ENCODE measurements at regions not wholly inside any gene's neighbourhood (a gene's known extent, or its start where the extent isn't known, plus 50 kb on each side); places are given as distances from the start of the nearest gene placed in this dataset.
A peak's percentile ranks its signal among the peaks of the same experiment; 100 is the strongest.

- TF ChIP-seq, protein P1, sequence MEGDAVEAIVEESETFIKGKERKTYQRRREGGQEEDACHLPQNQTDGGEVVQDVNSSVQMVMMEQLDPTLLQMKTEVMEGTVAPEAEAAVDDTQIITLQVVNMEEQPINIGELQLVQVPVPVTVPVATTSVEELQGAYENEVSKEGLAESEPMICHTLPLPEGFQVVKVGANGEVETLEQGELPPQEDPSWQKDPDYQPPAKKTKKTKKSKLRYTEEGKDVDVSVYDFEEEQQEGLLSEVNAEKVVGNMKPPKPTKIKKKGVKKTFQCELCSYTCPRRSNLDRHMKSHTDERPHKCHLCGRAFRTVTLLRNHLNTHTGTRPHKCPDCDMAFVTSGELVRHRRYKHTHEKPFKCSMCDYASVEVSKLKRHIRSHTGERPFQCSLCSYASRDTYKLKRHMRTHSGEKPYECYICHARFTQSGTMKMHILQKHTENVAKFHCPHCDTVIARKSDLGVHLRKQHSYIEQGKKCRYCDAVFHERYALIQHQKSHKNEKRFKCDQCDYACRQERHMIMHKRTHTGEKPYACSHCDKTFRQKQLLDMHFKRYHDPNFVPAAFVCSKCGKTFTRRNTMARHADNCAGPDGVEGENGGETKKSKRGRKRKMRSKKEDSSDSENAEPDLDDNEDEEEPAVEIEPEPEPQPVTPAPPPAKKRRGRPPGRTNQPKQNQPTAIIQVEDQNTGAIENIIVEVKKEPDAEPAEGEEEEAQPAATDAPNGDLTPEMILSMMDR (conservative IDR thresholded peaks at IDR 0.05 in 1 of 2, IDR thresholded peaks at IDR 0.05 in 1 of 2; ENCODE audit: low read depth in 1 of 2, low read length in 2 of 2), result no peak
- no peak for TF ChIP-seq EZH2 (IDR thresholded peaks at IDR 0.05; ENCODE audit: low read length, missing control alignments)
- Histone ChIP-seq H3K36me3 (ENCODE audit: control insufficient read depth, insufficient read depth, low read length) (no peaks in the 10 kb centered on the region), H3K4me2 (ENCODE audit: extremely low read depth, insufficient read depth, low read length) (no peak overlapping the region), H3K27me3 (ENCODE audit: control insufficient read depth, insufficient read depth, low read length) (no peaks in the 10 kb centered on the region), H3K4me1 (ENCODE audit: control insufficient read depth, extremely low read depth, insufficient read depth, low read length) (no peaks in the 10 kb centered on the region), H3K27ac (ENCODE audit: insufficient read depth, low read length) (no peak overlapping the region), H2AFZ (ENCODE audit: low read length) (no peak overlapping the region), H3K9ac (ENCODE audit: insufficient read depth, low read length) (no peak overlapping the region), H4K20me1 (ENCODE audit: control insufficient read depth, extremely low read depth, insufficient read depth, low read length) (no peaks in the 10 kb centered on the region), H3K9me3 (ENCODE audit: control insufficient read depth, insufficient read depth, low read depth, low read length) (no peaks in the 10 kb centered on the region), H3K4me3 (replicated peaks in 1 of 4; ENCODE audit: control extremely low read depth in 1 of 4, insufficient read depth in 1 of 4, low read depth in 3 of 4, low read length in 4 of 4) (no peak overlapping the region), H3K79me2 (ENCODE audit: control insufficient read depth, insufficient read depth, low read length) (no peaks in the 10 kb centered on the region)
- DNase-seq (ENCODE audit: low read depth in 2 of 2), result peak in 1 of 2 donors; percentile 12
Measured at GRCh38 chr3:144569651-144570050, 598.0 kb downstream of the DIPK2A start.

DNA sequence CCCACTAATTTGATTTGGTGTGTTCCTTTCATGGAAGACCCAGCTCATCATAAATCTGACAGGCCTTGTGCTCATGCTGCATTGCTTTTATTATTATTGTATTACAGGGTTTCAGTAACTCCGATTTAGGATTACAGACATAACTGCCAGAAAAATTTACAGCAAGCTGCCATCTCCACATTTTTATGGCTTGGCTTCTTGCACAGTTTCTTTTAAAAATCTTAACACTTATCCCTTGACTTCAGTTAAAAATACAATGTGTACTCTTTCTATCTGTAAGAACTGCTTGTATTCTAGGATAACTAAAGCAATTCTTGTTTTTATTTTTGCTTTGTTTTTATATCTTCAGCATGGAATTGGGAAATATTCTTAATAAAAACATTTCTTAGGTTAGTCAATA lies 612.2 kb downstream of the DIPK2A start:
- no peak for DNase-seq (ENCODE audit: low read depth in 2 of 2)

GRCh38 chr3:144585408-144585807 lies 613.8 kb downstream of the DIPK2A start:
- H3K36me3 ChIP-seq (ENCODE audit: control insufficient read depth, insufficient read depth, low read length), result no peaks in the 10 kb centered on the region
- no peaks in the 10 kb centered on the region for H3K27me3 ChIP-seq (ENCODE audit: control insufficient read depth, insufficient read depth, low read length)
- H3K79me2 ChIP-seq (ENCODE audit: control insufficient read depth, insufficient read depth, low read length), result no peaks in the 10 kb centered on the region
- H3K4me1 ChIP-seq (ENCODE audit: control insufficient read depth, extremely low read depth, insufficient read depth, low read length), result peaks cover 2% of the 10 kb centered on the region
- no peak overlapping the region for H3K27ac ChIP-seq (ENCODE audit: insufficient read depth, low read length)
- no peak overlapping the region for H3K4me3 ChIP-seq (replicated peaks in 1 of 4; ENCODE audit: control extremely low read depth in 1 of 4, insufficient read depth in 1 of 4, low read depth in 3 of 4, low read length in 4 of 4)
- H2AFZ ChIP-seq (ENCODE audit: low read length), result no peak overlapping the region
- H3K4me2 ChIP-seq (ENCODE audit: extremely low read depth, insufficient read depth, low read length), result no peak overlapping the region
- TF ChIP-seq EZH2 (IDR thresholded peaks at IDR 0.05; ENCODE audit: low read length, missing control alignments), result no peak
- TF ChIP-seq, protein P1 (conservative IDR thresholded peaks at IDR 0.05 in 1 of 2, IDR thresholded peaks at IDR 0.05 in 1 of 2; ENCODE audit: low read depth in 1 of 2, low read length in 2 of 2), result no peak
- no peaks in the 10 kb centered on the region for H3K9me3 ChIP-seq (ENCODE audit: control insufficient read depth, insufficient read depth, low read depth, low read length)
- no peak for DNase-seq (ENCODE audit: low read depth in 2 of 2)
- no peaks in the 10 kb centered on the region for H4K20me1 ChIP-seq (ENCODE audit: control insufficient read depth, extremely low read depth, insufficient read depth, low read length)
- no peak overlapping the region for H3K9ac ChIP-seq (ENCODE audit: insufficient read depth, low read length)

More for the DNA sequence above, 612.2 kb downstream of the DIPK2A start:
- TF ChIP-seq, protein P1 (conservative IDR thresholded peaks at IDR 0.05 in 1 of 2, IDR thresholded peaks at IDR 0.05 in 1 of 2; ENCODE audit: low read depth in 1 of 2, low read length in 2 of 2), result no peak
- TF ChIP-seq EZH2 (IDR thresholded peaks at IDR 0.05; ENCODE audit: low read length, missing control alignments), result no peak
- no peak overlapping the region for H2AFZ ChIP-seq (ENCODE audit: low read length)
- H3K79me2 ChIP-seq (ENCODE audit: control insufficient read depth, insufficient read depth, low read length), result no peaks in the 10 kb centered on the region
- no peak overlapping the region for H3K4me3 ChIP-seq (replicated peaks in 1 of 4; ENCODE audit: control extremely low read depth in 1 of 4, insufficient read depth in 1 of 4, low read depth in 3 of 4, low read length in 4 of 4)
- H4K20me1 ChIP-seq (ENCODE audit: control insufficient read depth, extremely low read depth, insufficient read depth, low read length), result no peaks in the 10 kb centered on the region
- H3K27me3 ChIP-seq (ENCODE audit: control insufficient read depth, insufficient read depth, low read length), result no peaks in the 10 kb centered on the region
- H3K27ac ChIP-seq (ENCODE audit: insufficient read depth, low read length), result no peak overlapping the region
- no peaks in the 10 kb centered on the region for H3K9me3 ChIP-seq (ENCODE audit: control insufficient read depth, insufficient read depth, low read depth, low read length)
- H3K36me3 ChIP-seq (ENCODE audit: control insufficient read depth, insufficient read depth, low read length), result no peaks in the 10 kb centered on the region
- no peaks in the 10 kb centered on the region for H3K4me1 ChIP-seq (ENCODE audit: control insufficient read depth, extremely low read depth, insufficient read depth, low read length)
- no peak overlapping the region for H3K9ac ChIP-seq (ENCODE audit: insufficient read depth, low read length)
- H3K4me2 ChIP-seq (ENCODE audit: extremely low read depth, insufficient read depth, low read length), result no peak overlapping the region
